H9 (cell line): ENCODE measurements at regions not wholly inside any gene's neighbourhood (a gene's known extent, or its start where the extent isn't known, plus 50 kb on each side); places are given as distances from the start of the nearest gene placed in this dataset.

ENCODE experiments used
- DNase-seq: peaks from one replicate; pipeline ENCODE4 v3.0.0-alpha.2; 2017
- H2AFZ ChIP-seq: one replicate; pipeline ENCODE4 v1.6.1; 2013; ENCODE audit warnings: mild to moderate bottlenecking, low read length, control low read depth, moderate library complexity
- H2AK5ac ChIP-seq: 2 replicates; pipeline ENCODE4 v1.6.1; 2013; ENCODE audit warnings: low read length, control low read depth, mixed read lengths; ENCODE audit not compliant: insufficient read length
- H2BK120ac ChIP-seq: one replicate; pipeline ENCODE4 v1.6.1; 2013; ENCODE audit warnings: low read depth, mild to moderate bottlenecking, low read length, control low read depth, inconsistent platforms; ENCODE audit not compliant: poor library complexity, severe bottlenecking
- H2BK12ac ChIP-seq: 2 replicates; pipeline ENCODE4 v1.6.1; 2013; ENCODE audit warnings: low read length, control low read depth, mixed read lengths, low read depth; ENCODE audit not compliant: insufficient read length
- H2BK15ac ChIP-seq: 2 replicates; pipeline ENCODE4 v1.6.1; 2013; ENCODE audit warnings: low read depth, low read length, control low read depth
- H2BK20ac ChIP-seq: one replicate; pipeline ENCODE4 v1.6.1; 2013; ENCODE audit warnings: low read depth, mild to moderate bottlenecking, low read length, control low read depth, inconsistent platforms; ENCODE audit not compliant: poor library complexity, severe bottlenecking
- H2BK5ac ChIP-seq: 2 replicates; pipeline ENCODE4 v1.6.1; 2013; ENCODE audit warnings: low read length, control low read depth, mixed read lengths; ENCODE audit not compliant: insufficient read length
- H3K14ac ChIP-seq: 2 replicates; pipeline ENCODE4 v1.6.1; 2013; ENCODE audit warnings: low read length, control low read depth; ENCODE audit not compliant: insufficient read depth
- H3K18ac ChIP-seq: 2 replicates; pipeline ENCODE4 v1.6.1; 2013; ENCODE audit warnings: low read depth, mild to moderate bottlenecking, mixed read lengths, low read length, control low read depth; ENCODE audit not compliant: insufficient read length
- H3K23ac ChIP-seq: 2 replicates; pipeline ENCODE4 v1.6.1; 2013; ENCODE audit warnings: low read length, control low read depth, mixed read lengths, low read depth; ENCODE audit not compliant: insufficient read length
- H3K23me2 ChIP-seq: 2 replicates; pipeline ENCODE4 v1.6.1; 2013; ENCODE audit warnings: low read depth, mild to moderate bottlenecking, mixed read lengths, low read length, control low read depth; ENCODE audit not compliant: insufficient read length, poor library complexity, severe bottlenecking
- H3K27ac ChIP-seq: 2 replicates; pipeline ENCODE4 v1.5.1; 2013; ENCODE audit warnings: low read length, control low read depth, mixed read lengths, low read depth; ENCODE audit not compliant: insufficient read length
- H3K27me3 ChIP-seq: 2 replicates; pipeline ENCODE4 v1.6.1; 2013; ENCODE audit warnings: low read length, control low read depth, inconsistent platforms; ENCODE audit not compliant: insufficient read depth
- H3K4ac ChIP-seq: 2 replicates; pipeline ENCODE4 v1.6.1; 2013; ENCODE audit warnings: low read depth, mild to moderate bottlenecking, control low read depth, inconsistent platforms, low read length, moderate library complexity
- H3K4me1 ChIP-seq: 2 replicates; pipeline ENCODE4 v1.6.1; 2013; ENCODE audit warnings: low read length, control low read depth, inconsistent platforms; ENCODE audit not compliant: insufficient read depth
- H3K4me2 ChIP-seq: 2 replicates; pipeline ENCODE4 v1.6.1; 2013; ENCODE audit warnings: low read length, control low read depth, mixed read lengths; ENCODE audit not compliant: insufficient read length, insufficient read depth
- H3K56ac ChIP-seq: 2 replicates; pipeline ENCODE4 v1.6.1; 2013; ENCODE audit warnings: low read depth, mild to moderate bottlenecking, mixed read lengths, low read length, control low read depth; ENCODE audit not compliant: insufficient read length
- H3K79me1 ChIP-seq: 2 replicates; pipeline ENCODE4 v1.6.1; 2013; ENCODE audit warnings: low read depth, mild to moderate bottlenecking, moderate library complexity, low read length, control low read depth, inconsistent platforms; ENCODE audit not compliant: insufficient read depth, poor library complexity, severe bottlenecking
- H3K79me2 ChIP-seq: 2 replicates; pipeline ENCODE4 v1.6.1; 2013; ENCODE audit warnings: low read length, control low read depth, inconsistent platforms; ENCODE audit not compliant: insufficient read depth
- H3K9ac ChIP-seq: 2 replicates; pipeline ENCODE4 v1.6.1; 2013; ENCODE audit warnings: low read length, control low read depth, mixed read lengths; ENCODE audit not compliant: insufficient read length; ENCODE audit errors: extremely low read depth
- H3K9me3 ChIP-seq: one replicate; pipeline ENCODE4 v1.6.1; 2013; ENCODE audit warnings: low read depth, low read length, inconsistent platforms; ENCODE audit not compliant: control insufficient read depth
- H3T11ph ChIP-seq: one replicate; pipeline ENCODE4 v1.6.1; 2013; ENCODE audit warnings: mild to moderate bottlenecking, low read length, control low read depth, inconsistent platforms
- H4K20me1 ChIP-seq: one replicate; pipeline ENCODE4 v1.6.1; 2013; ENCODE audit not compliant: control insufficient read depth, insufficient read length, insufficient read depth
- H4K5ac ChIP-seq: 2 replicates; pipeline ENCODE4 v1.6.1; 2013; ENCODE audit warnings: low read depth, mild to moderate bottlenecking, mixed read lengths, low read length, control low read depth; ENCODE audit not compliant: insufficient read length
- H4K8ac ChIP-seq: replicated peaks from 2 replicates; pipeline ENCODE4 v1.6.1; 2013; ENCODE audit warnings: low read length, control low read depth, mixed read lengths, low read depth; ENCODE audit not compliant: insufficient read length
- H4K91ac ChIP-seq: 2 replicates; pipeline ENCODE4 v1.6.1; 2013; ENCODE audit warnings: low read depth, mild to moderate bottlenecking, moderate library complexity, mixed read lengths, low read length, control low read depth; ENCODE audit not compliant: insufficient read length
- H3K27ac Mint-ChIP-seq, 3 experiments: 2 replicates in 2 of 3; 3 replicates in 1 of 3; pipeline ENCODE4 v1.8.0; 2020 to 2021; ENCODE audit warnings: mixed read lengths in 3 of 3, mild to moderate bottlenecking in 1 of 3, moderate library complexity in 1 of 3
- H3K27me3 Mint-ChIP-seq: 2 replicates; pipeline ENCODE4 v1.8.0; 2021; ENCODE audit warnings: low read depth, mild to moderate bottlenecking, moderate library complexity, mixed read lengths
- H3K36me3 Mint-ChIP-seq, 3 experiments: 2 replicates in 2 of 3; 3 replicates in 1 of 3; pipeline ENCODE4 v1.8.0; 2020 to 2021; ENCODE audit warnings: low read depth in 3 of 3, mixed read lengths in 3 of 3; ENCODE audit not compliant: insufficient read depth in 1 of 3
- H3K4me1 Mint-ChIP-seq, 2 experiments: 2 replicates each; pipeline ENCODE4 v1.8.0; 2020; ENCODE audit warnings: mixed read lengths in 2 of 2
- H3K4me3 Mint-ChIP-seq, 2 experiments: 2 replicates in 1 of 2; 3 replicates in 1 of 2; pipeline ENCODE4 v1.8.0; 2020 to 2021; ENCODE audit warnings: mild to moderate bottlenecking in 2 of 2, mixed read lengths in 2 of 2, moderate library complexity in 1 of 2
- H3K9me3 Mint-ChIP-seq, 2 experiments: 2 replicates in 1 of 2; 3 replicates in 1 of 2; pipeline ENCODE4 v1.8.0; 2020; ENCODE audit warnings: mild to moderate bottlenecking in 2 of 2, mixed read lengths in 2 of 2, moderate library complexity in 1 of 2
- WGBS: extraction: QIAGEN DNeasy Blood & Tissue Kit; methylation state at CpG from one replicate; pipeline ENCODE4 v1.1.7; 2013; ENCODE audit warnings: missing lambda C conversion rate, low lambda C conversion rate, mixed read lengths; ENCODE audit not compliant: insufficient read length; ENCODE audit errors: extremely low coverage; 5-methylcytosine and 5-hydroxymethylcytosine counted together
- TF ChIP-seq, protein P1 (sequence below): fragments of 200-600 bp; sonication (generic); conservative IDR thresholded peaks from 3 replicates; pipeline ENCODE4 v1.8.0; 2021; ENCODE audit warnings: antibody characterized with exemption, mild to moderate bottlenecking

GRCh38 chr5:87116825-87117512 is 150.7 kb upstream of the RASA1 start:
- TF ChIP-seq, protein P1, sequence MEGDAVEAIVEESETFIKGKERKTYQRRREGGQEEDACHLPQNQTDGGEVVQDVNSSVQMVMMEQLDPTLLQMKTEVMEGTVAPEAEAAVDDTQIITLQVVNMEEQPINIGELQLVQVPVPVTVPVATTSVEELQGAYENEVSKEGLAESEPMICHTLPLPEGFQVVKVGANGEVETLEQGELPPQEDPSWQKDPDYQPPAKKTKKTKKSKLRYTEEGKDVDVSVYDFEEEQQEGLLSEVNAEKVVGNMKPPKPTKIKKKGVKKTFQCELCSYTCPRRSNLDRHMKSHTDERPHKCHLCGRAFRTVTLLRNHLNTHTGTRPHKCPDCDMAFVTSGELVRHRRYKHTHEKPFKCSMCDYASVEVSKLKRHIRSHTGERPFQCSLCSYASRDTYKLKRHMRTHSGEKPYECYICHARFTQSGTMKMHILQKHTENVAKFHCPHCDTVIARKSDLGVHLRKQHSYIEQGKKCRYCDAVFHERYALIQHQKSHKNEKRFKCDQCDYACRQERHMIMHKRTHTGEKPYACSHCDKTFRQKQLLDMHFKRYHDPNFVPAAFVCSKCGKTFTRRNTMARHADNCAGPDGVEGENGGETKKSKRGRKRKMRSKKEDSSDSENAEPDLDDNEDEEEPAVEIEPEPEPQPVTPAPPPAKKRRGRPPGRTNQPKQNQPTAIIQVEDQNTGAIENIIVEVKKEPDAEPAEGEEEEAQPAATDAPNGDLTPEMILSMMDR, result no peak
- Histone ChIP-seq H2BK15ac (no peak overlapping the region), H2BK20ac (no peak overlapping the region), H3K9ac (no peak overlapping the region), H4K5ac (no peak overlapping the region), H3K18ac (no peak overlapping the region), H4K91ac (no peak overlapping the region), H3K27me3 (no peaks in the 10 kb centered on the region), H3K79me2 (no peaks in the 10 kb centered on the region), H3K27ac (no peak overlapping the region), H3K9me3 (no peaks in the 10 kb centered on the region), H3K14ac (no peak overlapping the region), H4K8ac (no peak overlapping the region), H2BK120ac (no peak overlapping the region), H4K20me1 (no peaks in the 10 kb centered on the region), H2BK5ac (no peak overlapping the region), H3K4me1 (no peaks in the 10 kb centered on the region; the same call in 1 of the 2 replicates), H3K56ac (no peak overlapping the region), H3K4ac (no peak overlapping the region), H2BK12ac (no peak overlapping the region), H2AK5ac (no peak overlapping the region), H2AFZ (no peak overlapping the region), H3K23me2 (no peaks in the 10 kb centered on the region), H3K23ac (no peak overlapping the region), H3K79me1 (no peaks in the 10 kb centered on the region), H3K4me2 (no peak overlapping the region), H3T11ph (no peak overlapping the region)
- Mint-ChIP-seq H3K4me1 (no peaks in the 10 kb centered on the region), H3K27ac (no peak overlapping the region), H3K9me3 (no peaks in the 10 kb centered on the region), H3K4me3 (no peak overlapping the region), H3K36me3 (no peaks in the 10 kb centered on the region), H3K27me3 (no peaks in the 10 kb centered on the region)
- no CpG with 5 or more reads among the region's 2 CpGs for WGBS
- DNase-seq, result no peak
